GM19463 (cell line): ENCODE measurements at regions not wholly inside any gene's neighbourhood (a gene's known extent, or its start where the extent isn't known, plus 50 kb on each side); places are given as distances from the start of the nearest gene placed in this dataset.
"Not testable (repeated sequence)": the region's sequence is repeated elsewhere in the genome, so short reads cannot be mapped to it uniquely, and the experiment has no call there.

Experiments used
- ATAC-seq: cut with Tn5 transposase; IDR thresholded peaks from one replicate; pipeline ENCODE4 v1.9.1; 2021; ENCODE audit warnings: mild to moderate bottlenecking, moderate library complexity; ENCODE audit not compliant: unreplicated experiment

DNA sequence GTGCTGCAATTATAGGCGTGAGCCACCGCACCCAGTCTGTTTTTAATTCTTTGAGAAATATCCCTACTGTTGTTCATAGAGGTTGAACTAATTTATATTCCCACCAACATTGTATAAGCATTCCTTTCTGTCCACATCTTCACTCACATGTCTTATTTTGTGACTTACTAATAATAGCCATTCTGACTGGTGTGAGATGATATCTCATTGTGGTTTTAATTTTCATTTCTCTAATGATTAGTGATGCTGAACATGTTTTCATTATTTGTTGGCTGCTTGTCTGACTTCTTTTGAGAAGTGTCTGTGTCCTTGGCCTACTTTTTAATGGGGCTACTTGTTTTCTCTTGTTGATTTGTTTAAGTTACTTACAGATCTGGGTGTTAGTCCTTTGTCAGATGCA, 310.9 kb upstream of the MAOA start:
- no peak for ATAC-seq

DNA sequence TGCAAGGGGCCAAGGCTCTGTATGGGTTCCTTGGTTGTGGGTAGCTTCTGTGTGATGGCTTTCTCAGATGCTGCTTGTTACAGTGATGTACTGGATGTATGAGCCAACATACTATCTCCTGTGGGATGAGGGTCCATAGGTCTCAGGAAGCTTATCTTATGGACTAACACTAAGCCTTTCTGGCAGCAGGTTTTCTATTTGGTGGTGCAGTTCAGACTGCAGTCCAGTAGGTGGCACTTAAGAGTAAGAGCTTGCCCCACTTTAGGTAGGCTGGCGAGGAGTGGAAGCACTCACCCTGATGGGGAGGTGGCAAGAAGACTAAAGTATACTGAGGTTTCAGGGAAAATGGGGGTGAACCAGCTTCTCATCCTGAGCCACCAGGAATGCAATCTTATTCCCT, 306.7 kb upstream of the MAOA start:
- peak; percentile 84 for ATAC-seq

DNA sequence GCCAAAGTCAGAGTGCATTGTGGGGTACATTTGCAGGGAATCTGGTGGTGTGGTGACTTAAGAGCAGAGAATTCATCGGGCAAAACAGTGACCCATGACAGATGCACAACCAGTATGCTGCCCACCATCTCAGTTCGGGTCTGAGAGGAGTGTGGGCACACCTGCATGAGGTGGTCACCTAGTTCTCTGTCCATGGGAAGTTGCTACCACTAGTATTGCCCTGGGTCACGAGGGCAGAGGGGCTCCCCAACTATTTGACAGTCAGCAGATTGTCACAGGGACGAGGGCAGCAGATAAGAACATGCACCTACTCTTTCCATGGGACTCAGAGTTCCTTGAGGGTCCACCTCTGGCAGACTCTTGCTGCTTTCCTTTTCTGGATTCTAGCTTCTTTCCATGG, 305.2 kb upstream of the MAOA start:
- no peak for ATAC-seq

DNA sequence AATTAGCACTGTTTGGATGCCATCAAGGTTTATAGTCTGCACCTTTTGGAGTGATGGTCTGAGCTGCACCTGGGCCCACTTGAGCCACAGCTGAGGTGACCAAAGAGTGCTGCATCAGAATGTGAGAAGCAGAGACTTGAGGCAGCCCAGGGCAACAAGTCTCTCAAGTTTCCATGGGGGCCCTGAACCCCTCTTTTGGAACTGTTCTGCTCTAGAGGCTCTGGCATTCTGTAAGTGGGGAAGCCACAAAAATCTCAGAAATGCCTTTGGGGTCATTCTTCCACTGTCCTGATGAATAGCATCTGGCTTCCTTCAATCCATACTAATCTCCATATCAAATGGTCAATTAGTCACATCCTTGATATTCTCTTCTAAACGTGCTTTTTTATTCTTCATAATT, 298.4 kb upstream of the MAOA start:
- ATAC-seq, result no peak

DNA sequence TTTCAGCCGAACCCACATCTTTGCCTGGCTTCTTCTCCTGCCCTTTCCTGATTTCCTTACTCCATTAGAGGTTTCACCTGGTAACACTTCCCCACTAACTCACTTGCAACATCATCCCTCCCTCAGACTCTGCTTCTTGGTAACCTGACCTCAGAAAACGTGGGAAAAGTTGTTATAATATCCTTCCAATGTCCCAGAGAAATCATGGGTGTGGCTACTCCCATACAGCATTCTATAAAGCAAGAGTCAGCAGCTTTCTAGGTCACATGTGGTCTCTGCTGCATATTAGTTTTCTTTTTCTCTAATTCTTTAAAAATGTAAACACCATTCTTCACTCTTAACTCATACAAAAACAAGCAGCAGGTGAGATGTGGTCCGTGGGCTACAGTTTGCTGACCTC, 283.1 kb upstream of the MAOA start:
- ATAC-seq, result no peak

DNA sequence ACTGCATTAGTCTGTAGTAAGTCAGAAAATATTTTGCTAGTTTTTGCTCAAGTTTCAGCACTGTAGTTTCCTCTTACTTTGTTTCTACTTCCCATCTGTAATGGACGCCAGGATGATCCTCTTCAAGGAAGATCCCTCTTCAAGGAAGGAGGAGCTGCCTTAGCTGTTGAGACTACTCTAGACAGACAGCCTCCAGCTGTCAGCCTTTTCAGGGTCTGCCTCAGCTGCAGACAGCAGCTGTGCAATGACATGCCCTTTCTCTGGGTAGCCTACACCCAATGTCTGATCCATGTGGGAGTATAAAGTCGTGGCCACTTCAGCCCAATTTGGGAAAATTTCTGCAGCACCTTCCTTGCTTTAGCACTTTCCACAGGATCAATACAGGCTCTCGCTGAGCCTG, 281.0 kb upstream of the MAOA start:
- no peak for ATAC-seq

DNA sequence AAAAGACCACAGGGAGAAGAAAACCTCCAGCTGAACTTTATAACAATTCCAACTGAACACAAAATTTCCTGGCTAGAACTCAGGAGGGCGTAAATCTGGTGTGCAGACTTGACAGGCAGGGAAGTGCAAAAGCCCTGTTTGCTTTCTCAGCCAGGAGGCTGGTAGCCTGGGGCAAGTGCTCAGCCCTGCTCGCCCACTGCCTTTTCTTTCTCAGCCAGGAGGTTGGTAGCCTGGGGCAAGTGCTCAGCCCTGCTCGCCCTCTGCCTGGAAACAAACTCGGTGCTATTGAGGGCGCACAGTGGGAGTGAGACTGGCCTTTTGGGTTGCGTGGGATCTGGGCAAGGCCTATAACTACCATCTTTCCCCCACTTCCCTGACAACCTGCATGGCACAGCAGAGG, 275.4 kb upstream of the MAOA start:
- no peak for ATAC-seq

DNA sequence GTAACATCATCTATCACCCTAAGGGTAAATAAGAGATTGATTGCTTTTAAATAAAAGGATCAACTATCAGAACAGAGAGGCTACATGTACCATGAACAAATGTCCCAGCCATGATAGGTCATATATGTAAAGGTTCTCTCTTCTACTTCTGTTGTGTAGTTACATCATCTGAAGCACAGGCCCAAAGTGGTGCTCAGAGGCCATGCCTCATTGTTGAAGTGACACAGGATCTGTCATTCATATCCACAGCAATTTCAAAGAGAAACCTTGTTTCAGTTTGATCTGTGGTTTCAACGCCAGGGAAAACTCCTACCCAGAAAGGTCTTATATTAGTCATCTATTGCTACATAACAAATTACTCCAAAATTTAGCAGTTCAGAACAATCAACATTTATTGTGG, 269.2 kb upstream of the MAOA start:
- ATAC-seq, result no peak

DNA sequence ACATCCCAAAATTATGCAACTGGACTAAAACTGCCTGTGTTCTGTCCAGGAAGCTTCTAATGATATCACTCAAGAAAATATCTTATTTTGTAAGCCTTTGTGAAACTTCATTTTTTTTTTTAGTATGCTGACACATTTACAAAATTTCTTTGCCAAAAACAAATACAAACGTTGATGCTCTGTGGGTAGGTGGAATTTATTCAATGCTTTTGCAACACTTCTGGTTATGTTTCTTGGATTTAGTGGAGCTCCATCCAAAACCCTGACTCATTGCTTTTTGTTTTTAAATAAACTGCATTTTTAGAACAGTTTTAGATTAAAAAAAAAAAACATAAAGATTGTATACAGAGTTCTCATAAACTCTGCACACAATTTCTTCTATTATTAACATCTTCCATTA, 250.9 kb upstream of the MAOA start:
- no peak for ATAC-seq

DNA sequence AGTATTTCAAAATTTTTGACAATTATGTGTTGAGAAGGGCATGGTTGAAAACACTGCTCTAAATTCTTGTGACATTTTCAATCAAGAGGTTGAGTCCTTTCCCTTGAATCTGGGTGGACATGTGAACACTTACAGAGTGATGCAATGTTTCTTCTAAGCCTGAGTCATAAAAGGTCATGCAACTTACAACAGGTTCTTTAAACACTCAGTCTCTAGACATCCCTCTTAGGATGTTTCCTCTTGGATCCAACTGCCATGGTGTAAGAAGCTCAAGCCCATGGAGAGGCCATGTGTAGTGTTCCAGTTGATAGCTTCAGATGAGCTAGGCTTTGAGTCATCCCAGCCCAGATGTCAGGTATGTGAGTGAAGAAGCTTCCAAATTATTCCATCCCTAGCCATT, 232.2 kb upstream of the MAOA start:
- ATAC-seq, result no peak

DNA sequence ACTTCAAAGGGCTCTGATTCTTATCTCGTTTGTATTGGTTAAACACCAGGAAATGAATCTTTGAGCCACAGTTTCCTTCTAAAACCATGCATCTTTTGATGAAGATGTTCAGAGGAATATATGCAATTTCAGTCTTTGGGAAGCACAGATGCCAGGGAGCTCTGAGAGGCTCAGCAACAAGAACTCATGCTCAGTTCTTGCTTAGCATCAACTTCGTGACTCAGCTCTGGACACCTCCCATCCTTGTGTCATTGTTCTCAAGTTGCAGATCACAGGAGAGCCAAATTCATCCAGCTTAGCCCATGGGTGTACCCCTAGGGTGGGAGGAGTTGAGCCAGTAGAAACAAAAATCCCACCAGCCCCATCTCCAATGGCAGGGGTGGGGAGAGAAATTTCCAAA, 219.6 kb upstream of the MAOA start:
- no peak for ATAC-seq

DNA sequence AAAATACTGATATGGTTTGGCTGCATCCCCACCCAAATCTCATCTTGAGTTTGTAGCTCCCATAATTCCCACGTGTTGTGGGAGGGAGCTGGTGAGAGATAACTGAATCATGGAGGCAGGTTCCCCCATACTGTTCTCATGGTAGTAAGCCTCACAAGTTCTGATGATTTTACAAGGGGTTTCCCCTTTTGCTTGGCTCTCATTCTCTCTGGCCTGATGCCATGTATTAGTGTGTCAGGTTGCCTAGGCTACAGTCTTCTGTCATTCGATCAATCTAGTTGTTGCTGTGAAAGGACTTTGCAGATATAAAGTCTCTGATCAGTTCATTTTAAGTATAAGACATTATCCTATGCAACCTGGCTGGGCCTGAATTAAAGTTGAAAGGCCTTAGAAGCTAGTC, 209.3 kb upstream of the MAOA start:
- ATAC-seq, result no peak

DNA sequence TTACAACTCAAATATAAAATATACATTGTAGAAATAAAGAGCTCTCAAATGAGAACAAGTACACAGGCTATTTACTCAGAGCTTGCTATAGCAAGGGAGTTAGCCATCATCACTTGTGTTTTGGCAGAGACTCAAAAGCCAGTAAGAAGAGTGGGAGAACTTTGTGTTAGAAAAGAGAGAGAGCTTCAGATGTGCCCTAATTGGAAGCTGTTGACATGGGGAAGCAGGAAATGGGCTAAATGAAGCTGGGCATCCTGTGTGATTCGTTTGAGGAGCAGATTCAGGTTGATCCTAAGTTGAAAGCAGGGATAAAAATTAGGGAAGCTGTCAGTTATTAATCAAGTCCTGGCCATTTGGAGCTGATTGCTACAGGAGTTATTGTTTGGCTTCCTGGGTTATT, 207.4 kb upstream of the MAOA start:
- ATAC-seq, result no peak

DNA sequence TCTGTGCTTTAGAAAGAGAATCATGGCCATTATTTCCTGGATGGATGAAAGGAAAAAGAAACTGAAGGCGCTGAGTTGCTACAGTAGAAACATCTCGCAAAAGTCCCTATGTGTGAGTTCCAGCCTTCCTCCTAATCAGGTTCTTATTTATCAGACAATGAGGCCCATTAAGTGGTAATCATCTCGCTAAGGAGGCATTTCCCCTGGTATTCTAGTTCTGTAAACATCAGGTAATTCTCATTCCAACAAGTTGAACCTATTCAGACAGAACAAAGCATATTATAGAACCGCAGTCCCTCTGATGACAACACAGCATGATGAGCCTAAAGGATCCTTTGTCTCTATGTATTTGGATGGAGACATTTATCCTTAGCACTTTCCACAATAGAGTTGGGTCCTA, 205.7 kb upstream of the MAOA start:
- ATAC-seq, result no peak

DNA sequence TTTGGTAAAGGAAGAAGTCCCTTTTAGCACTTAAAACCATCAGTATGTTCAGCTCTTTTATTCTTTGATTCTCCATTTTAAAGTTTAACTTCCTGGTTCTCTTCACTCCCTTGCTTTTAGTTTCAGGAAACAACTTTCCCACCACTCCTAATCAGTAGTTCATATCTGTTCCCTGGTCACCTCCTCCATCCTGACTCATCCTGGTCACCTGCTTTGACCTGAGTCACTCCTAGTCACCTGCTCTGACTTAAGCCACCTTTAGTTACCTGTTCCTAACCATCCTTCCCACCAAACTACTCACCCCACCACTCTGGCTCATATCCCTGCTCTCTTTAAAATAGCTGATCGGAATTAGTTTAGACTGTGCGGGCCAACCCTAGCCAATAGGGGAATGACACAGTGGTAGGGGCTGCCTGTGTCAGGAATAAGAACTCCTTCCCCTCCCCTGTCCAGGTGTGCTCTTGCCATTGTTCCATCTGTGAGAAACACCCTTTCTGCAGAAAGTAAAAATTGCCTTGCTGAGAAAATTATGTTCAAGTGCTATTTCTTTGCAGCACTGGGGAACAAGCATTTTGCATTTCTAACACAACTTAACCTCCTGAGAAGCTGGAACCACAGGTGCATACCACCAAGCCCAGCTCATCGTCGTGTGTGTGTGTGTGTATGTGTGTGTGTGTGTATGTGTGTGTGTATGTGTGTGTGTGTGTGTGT, 204.0 kb upstream of the MAOA start:
- not testable (repeated sequence) for ATAC-seq

DNA sequence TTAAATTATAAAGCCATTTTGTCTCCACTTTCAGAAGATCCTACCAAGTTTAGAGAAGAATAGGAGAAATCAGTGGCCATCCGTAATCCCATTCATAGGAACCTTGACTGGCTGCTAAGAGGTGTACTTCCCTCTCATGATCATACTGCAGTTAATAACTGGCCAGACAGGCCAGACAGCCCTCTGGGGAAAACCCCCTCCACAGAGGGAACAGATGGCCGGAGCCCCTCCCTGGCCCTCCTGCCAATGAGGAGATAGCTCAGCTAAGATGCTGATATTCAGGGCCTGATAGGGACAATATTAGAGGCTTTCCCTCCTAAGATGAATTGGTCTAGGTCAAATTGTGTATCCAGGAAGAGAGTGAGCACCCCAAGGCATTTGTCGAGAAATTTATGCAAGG, 200.0 kb upstream of the MAOA start:
- ATAC-seq, result no peak

DNA sequence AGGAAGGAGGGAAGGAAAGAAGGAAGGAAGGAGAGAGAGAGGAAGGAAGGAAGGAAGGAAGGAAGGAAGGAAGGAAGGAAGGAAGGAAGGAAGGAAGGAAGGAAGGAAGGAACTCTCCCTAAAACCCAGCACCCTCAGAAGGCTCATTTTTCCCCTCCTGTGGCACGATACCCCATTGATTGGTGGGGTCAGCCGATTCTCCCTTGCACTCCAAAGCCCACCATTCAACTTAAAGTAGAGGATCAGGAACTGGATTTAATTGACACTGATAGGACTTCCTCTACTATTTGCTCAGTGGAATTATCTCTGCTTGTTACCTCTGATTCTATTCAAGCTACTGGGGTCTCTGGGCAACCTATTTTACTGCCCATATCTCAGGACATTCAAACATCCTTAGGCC, 199.2 kb upstream of the MAOA start:
- ATAC-seq, result no peak

DNA sequence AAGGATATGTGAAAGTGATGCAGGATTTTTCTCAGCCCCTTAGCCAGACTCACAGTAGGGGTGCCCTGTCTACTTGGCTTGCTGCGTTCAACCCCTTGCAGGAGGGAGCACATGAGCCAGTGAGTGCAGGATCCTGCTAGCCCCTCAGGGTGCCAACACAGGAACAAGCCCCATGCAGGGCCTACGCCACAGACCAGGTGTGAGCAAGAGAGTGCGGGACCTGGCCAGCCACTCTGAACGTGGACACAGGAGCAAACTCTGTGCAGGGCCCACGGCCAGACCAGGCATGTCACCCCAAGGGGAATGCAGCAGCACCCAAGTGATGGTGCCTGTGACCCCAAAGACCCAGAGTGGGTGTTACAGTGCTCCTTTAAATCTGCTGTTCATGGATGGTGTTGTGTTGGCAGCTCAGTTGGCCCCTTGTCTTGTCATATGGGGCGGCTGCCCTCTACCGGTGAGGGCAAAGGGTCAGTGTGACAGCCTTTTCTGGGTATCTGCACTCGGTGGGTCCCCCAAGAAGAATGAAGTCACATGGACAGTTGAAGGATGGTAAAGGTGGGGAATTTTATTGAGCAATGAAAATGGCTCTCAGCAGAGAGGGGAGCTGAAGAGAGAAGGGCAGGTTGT, 188.4 kb upstream of the MAOA start:
- ATAC-seq, result no peak

DNA sequence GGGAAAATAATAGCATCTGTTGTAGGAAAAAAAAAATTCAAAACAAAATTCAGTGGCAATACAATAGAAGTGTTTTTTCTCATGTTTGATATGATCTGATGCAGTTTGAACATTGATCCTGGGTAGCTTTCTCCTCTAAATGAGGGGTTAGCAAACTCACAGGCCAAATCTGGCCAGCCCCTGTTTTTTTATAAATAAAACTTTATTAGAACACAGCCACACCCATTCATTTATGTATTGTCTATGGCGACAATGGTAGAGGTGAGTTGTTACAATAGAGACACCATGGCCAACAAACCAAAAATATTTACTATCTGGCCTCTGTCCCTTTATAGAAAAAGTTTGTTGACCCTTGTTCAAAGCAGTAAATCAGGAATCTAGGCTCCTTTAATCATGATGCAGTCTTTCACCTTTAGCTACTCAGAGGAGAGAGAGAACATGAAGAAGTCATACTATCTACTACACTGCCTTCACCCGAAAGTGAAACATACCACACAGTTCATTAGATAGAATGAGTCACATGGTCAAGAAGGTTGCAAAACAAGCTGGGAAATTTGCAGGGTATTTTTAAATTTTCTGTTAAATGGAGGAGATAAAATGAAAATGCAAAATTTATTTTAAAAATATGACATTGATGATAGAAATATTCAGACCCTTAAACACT, 186.6 kb upstream of the MAOA start:
- ATAC-seq, result peak; percentile 51

DNA sequence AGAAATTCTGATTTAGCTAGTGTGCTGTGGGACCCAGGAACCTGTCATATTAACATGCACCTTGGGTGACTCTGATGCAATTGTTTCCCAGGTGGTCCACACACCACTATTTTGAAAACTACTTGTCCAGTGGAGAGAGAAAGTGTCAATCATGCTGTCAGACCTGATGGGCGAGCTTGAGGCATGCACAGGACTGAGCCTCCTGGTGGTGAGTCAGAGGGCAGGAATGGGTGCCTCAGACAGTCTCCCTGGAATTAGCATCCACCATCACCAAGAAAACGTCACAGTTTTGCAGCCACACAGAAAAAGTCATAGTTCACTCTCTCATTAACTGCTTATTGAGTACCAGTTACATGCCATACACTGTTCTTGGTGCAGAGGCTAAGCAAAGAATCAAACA, 181.8 kb upstream of the MAOA start:
- ATAC-seq, result no peak

DNA sequence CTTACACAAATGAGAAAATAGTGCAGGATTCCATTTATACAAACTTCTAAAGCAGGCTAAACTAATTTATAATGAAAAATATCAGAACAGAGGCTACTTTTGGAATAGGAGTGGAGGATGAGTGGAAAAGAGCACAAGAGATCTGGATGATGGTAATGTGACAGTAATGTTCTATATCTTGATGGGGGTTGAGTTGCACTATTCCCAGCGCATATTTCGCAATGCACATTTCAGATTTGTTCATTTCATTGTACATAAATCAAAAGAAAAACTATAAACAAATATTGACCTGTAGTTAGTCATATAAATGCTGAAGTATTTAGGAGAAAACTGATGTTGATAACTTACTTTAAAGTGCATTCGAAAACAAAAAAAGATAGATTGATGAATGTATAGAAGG, 177.0 kb upstream of the MAOA start:
- ATAC-seq, result no peak

DNA sequence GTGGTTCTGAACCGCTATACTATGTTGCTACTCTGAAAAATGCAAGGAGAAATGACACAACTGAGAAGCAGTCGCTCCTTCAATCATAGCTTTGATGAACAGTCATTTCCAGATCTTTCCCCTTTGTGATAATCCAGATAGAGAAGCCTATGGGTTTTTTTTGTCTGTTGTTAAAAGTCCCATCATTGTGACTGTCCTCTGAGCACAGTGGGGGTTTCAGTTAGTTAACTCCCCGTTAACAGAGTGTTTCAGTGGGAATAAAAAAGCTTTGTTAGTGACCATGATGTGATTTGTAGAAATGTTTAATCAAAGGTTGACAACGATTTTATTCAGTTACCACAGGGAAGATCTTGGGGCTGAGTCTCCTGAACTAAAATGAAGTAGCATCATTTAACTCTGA, 176.2 kb upstream of the MAOA start:
- ATAC-seq, result no peak

DNA sequence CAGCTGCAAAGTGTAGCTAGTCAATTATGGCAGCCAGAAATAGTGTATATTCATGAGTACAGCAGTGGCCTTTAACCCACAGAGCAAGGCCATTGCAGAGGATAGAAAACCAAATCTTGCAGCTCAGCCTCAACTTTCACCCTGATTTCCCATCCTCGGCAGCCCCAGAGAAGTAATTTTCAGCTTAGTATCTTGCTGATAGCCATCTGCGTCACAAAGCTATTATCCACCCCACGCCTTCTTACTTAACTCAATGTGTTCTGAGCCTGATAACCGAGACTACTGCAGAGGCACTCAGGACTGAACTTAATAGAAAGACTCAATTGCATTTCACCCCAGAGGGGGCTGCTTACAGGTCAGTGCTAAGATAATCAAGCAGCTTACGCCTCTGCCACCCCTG, 174.5 kb upstream of the MAOA start:
- ATAC-seq, result no peak
